Endothelial cell of umbilical vein (primary cell): ENCODE measurements at regions not wholly inside any gene's neighbourhood (a gene's known extent, or its start where the extent isn't known, plus 50 kb on each side); places are given as distances from the start of the nearest gene placed in this dataset.

Source experiments
- BruUV-seq: library from RNA; stranded (reverse); fragments of 400-500 nt; replicated peaks from 2 replicates; lab custom pipeline; 2021; lab: Mats Ljungman, UMichigan
- CTCF ChIA-PET: fragments of 300-600, 350-600 bp; sonication (Branson Sonifier 250); formaldehyde crosslinking; loops from one replicate; lab custom pipeline; 2021; ENCODE audit warnings: antibody characterized with exemption, inconsistent platforms; lab: Charles Lee
- POLR2A ChIA-PET: fragments of 300-600, 350-600 bp; sonication (Branson Sonifier 250); formaldehyde crosslinking; loops from one replicate; lab custom pipeline; 2021; ENCODE audit warnings: antibody characterized with exemption, inconsistent platforms; lab: Charles Lee
- DNase-seq: peaks from one replicate; pipeline ENCODE4 v3.0.0-alpha.2; 2011; ENCODE audit warnings: low read depth, low spot score
- FAIRE-seq: peaks from 2 replicates; lab custom pipeline; 2011; peaks lifted over from hg19 to GRCh38; lab: Jason Lieb, UNC
- H2AFZ ChIP-seq: 2 replicates; pipeline ENCODE4 v1.6.0; 2012; ENCODE audit warnings: low read depth, low read length, control low read depth, inconsistent platforms
- H3K27ac ChIP-seq: 2 replicates; pipeline ENCODE4 v1.5.1; 2011; ENCODE audit warnings: low read depth, mild to moderate bottlenecking, control low read depth, low read length, moderate library complexity; ENCODE audit not compliant: insufficient read depth
- H3K27me3 ChIP-seq, 2 experiments: 2 replicates each; pipeline versions ENCODE4 v1.6.0 to v1.6.1; 2011; ENCODE audit warnings: low read length in 2 of 2, mixed read lengths in 1 of 2; ENCODE audit not compliant: control insufficient read depth in 2 of 2, insufficient read depth in 2 of 2
- H3K36me3 ChIP-seq, 2 experiments: 2 replicates in 1 of 2; 3 replicates in 1 of 2; pipeline ENCODE4 v1.5.1; 2011; ENCODE audit warnings: low read length in 2 of 2, mild to moderate bottlenecking in 1 of 2, moderate library complexity in 1 of 2; ENCODE audit not compliant: control insufficient read depth in 2 of 2, insufficient read depth in 2 of 2; ENCODE audit errors: extremely low read depth in 1 of 2
- H3K4me1 ChIP-seq: 3 replicates; pipeline ENCODE4 v1.5.1; 2011; ENCODE audit warnings: mild to moderate bottlenecking, low read length; ENCODE audit not compliant: control insufficient read depth, insufficient read depth; ENCODE audit errors: extremely low read depth
- H3K4me2 ChIP-seq: 2 replicates; pipeline ENCODE4 v1.6.1; 2011; ENCODE audit warnings: low read length, control low read depth, mixed read lengths; ENCODE audit not compliant: insufficient read depth
- H3K4me3 ChIP-seq, 3 experiments: fragments of 200-600 bp in 1 of 3; sonication (generic), shearing (Covaris generic) in 1 of 3; replicated peaks in 1 of 3; 2 replicates each; pipeline ENCODE4 v1.5.1; 2011 to 2016; ENCODE audit warnings: control low read depth in 3 of 3, low read length in 3 of 3, mild to moderate bottlenecking in 2 of 3, inconsistent platforms in 1 of 3, low read depth in 1 of 3, moderate library complexity in 1 of 3; ENCODE audit not compliant: insufficient read depth in 1 of 3
- H3K79me2 ChIP-seq: 2 replicates; pipeline ENCODE4 v1.6.0; 2012; ENCODE audit warnings: low read length, inconsistent platforms; ENCODE audit not compliant: control insufficient read depth, insufficient read depth
- H3K9ac ChIP-seq: replicated peaks from 2 replicates; pipeline ENCODE3; 2011; ENCODE audit warnings: low read length, control low read depth; ENCODE audit not compliant: insufficient read depth; ENCODE audit errors: extremely low read depth
- H3K9me1 ChIP-seq: replicated peaks from 3 replicates; pipeline ENCODE4 v1.6.0; 2011; ENCODE audit warnings: mild to moderate bottlenecking, low read length; ENCODE audit not compliant: control insufficient read depth, insufficient read depth; ENCODE audit errors: extremely low read depth
- H3K9me3 ChIP-seq: replicated peaks from 2 replicates; pipeline ENCODE4 v1.5.1; 2012; ENCODE audit warnings: low read length, inconsistent platforms; ENCODE audit not compliant: control insufficient read depth, insufficient read depth
- H4K20me1 ChIP-seq: replicated peaks from 2 replicates; pipeline ENCODE3; 2011; ENCODE audit warnings: mild to moderate bottlenecking, low read length; ENCODE audit not compliant: control insufficient read depth, insufficient read depth; ENCODE audit errors: extremely low read depth
- EZH2 ChIP-seq: IDR thresholded peaks from 2 replicates; pipeline ENCODE4 v1.6.1; 2012; ENCODE audit warnings: borderline replicate concordance, low read depth, mild to moderate bottlenecking, moderate library complexity, low read length, inconsistent platforms; ENCODE audit not compliant: severe bottlenecking
- GATA2 ChIP-seq: IDR thresholded peaks from 2 replicates; pipeline ENCODE4 v1.7.0; 2011; ENCODE audit warnings: low read depth, mild to moderate bottlenecking, moderate library complexity, mixed read lengths, low read length; ENCODE audit not compliant: insufficient read length, insufficient read depth
- JUN ChIP-seq: IDR thresholded peaks from 2 replicates; pipeline ENCODE4 v1.6.1; 2011; ENCODE audit warnings: borderline replicate concordance, low read depth; ENCODE audit not compliant: insufficient read length, insufficient read depth
- MAX ChIP-seq: IDR thresholded peaks from 2 replicates; pipeline ENCODE4 v1.6.1; 2011; ENCODE audit not compliant: insufficient read depth, insufficient read length
- MYC ChIP-seq: IDR thresholded peaks from one replicate; pipeline ENCODE4 v1.6.1; 2011; ENCODE audit warnings: mild to moderate bottlenecking, low read depth, low read length
- POLR2A ChIP-seq: IDR thresholded peaks from 2 replicates; pipeline ENCODE4 v1.6.1; 2012; ENCODE audit warnings: low read depth, mild to moderate bottlenecking, control low read depth, low read length
- POLR2AphosphoS5 ChIP-seq: IDR thresholded peaks from 2 replicates; pipeline ENCODE4 v1.6.1; 2012; ENCODE audit warnings: low read depth, mild to moderate bottlenecking, control low read depth, low read length, moderate library complexity; ENCODE audit not compliant: insufficient read depth
- dilution Hi-C: fragments of 300-500 bp; cut with MboI; formaldehyde crosslinking; loops from one replicate; pipeline ENCODE4 v1.15.0; 2019; ENCODE audit warnings: low sequenced_read_pairs; ENCODE audit not compliant: extremely low pct_ligation_motif_present
- intact Hi-C: fragments of 100-400 bp; cut with micrococcal nuclease; formaldehyde crosslinking; loops from one replicate; pipeline ENCODE4 v1.10.0; 2022
- TF ChIP-seq, protein P1 (sequence below), 2 donors: IDR thresholded peaks; 1 replicate in 1 of 2; 2 replicates in 1 of 2; pipeline ENCODE4 v1.5.1; 2011; ENCODE audit warnings: low read length in 2 of 2, mild to moderate bottlenecking in 2 of 2, moderate library complexity in 2 of 2, control low read depth in 1 of 2, inconsistent platforms in 1 of 2, low read depth in 1 of 2; ENCODE audit not compliant: insufficient read depth in 1 of 2; ENCODE audit errors: extremely low read depth in 1 of 2

GRCh38 chr15:69725275-69725674, 272.7 kb downstream of the RPLP1 start:
- Histone ChIP-seq H3K27ac (no peak overlapping the region), H3K79me2 (no peaks in the 10 kb centered on the region), H4K20me1 (no peaks in the 10 kb centered on the region), H3K36me3 (no peaks in the 10 kb centered on the region), H3K27me3 (no peaks in the 10 kb centered on the region), H2AFZ (no peak overlapping the region), H3K9me3 (no peaks in the 10 kb centered on the region), H3K4me2 (no peak overlapping the region), H3K9me1 (no peaks in the 10 kb centered on the region), H3K4me1 (no peaks in the 10 kb centered on the region), H3K9ac (no peak overlapping the region), H3K4me3 (no peak overlapping the region)
- no peak for TF ChIP-seq POLR2AphosphoS5
- TF ChIP-seq MAX, result no peak
- no peak for TF ChIP-seq JUN
- no peak for TF ChIP-seq EZH2
- no peak for TF ChIP-seq POLR2A
- TF ChIP-seq GATA2, result no peak
- TF ChIP-seq MYC, result no peak
- FAIRE-seq, result no peak
- intact Hi-C loops (loop anchor here (5.0 kb wide), 2 partner anchors 203 to 248 kb away; no protein-coding TSS in a partner anchor), dilution Hi-C loops (no loop called here)
- ChIA-PET POLR2A (no interaction called here), CTCF (interaction anchor here (1.2 kb wide), 1 partner anchor 247 kb away, joined by 4 read pairs; no protein-coding TSS in a partner anchor)
- BruUV-seq, result no TSS peak
- no peak for DNase-seq

GRCh38 chr15:69725957-69726356, 273.3 kb downstream of the RPLP1 start:
- Histone ChIP-seq H3K4me2 (no peak overlapping the region), H3K27me3 (no peaks in the 10 kb centered on the region), H4K20me1 (no peaks in the 10 kb centered on the region), H3K4me3 (no peak overlapping the region), H3K27ac (no peak overlapping the region), H3K9me1 (no peaks in the 10 kb centered on the region), H2AFZ (no peak overlapping the region), H3K9me3 (no peaks in the 10 kb centered on the region), H3K9ac (no peak overlapping the region), H3K4me1 (no peaks in the 10 kb centered on the region), H3K36me3 (no peaks in the 10 kb centered on the region), H3K79me2 (no peaks in the 10 kb centered on the region)
- dilution Hi-C loops, result no loop called here
- POLR2A ChIA-PET, result no interaction called here
- FAIRE-seq (no peak), DNase-seq (no peak)
- CTCF ChIA-PET, result interaction anchor here (1.4 kb wide), 1 partner anchor 247 kb away, joined by 3 read pairs; no protein-coding TSS in a partner anchor
- intact Hi-C loops, result loop anchor here (5.0 kb wide), 2 partner anchors 204 to 249 kb away; no protein-coding TSS in a partner anchor
- no peak for TF ChIP-seq EZH2
- no peak for TF ChIP-seq POLR2A
- TF ChIP-seq, protein P1, sequence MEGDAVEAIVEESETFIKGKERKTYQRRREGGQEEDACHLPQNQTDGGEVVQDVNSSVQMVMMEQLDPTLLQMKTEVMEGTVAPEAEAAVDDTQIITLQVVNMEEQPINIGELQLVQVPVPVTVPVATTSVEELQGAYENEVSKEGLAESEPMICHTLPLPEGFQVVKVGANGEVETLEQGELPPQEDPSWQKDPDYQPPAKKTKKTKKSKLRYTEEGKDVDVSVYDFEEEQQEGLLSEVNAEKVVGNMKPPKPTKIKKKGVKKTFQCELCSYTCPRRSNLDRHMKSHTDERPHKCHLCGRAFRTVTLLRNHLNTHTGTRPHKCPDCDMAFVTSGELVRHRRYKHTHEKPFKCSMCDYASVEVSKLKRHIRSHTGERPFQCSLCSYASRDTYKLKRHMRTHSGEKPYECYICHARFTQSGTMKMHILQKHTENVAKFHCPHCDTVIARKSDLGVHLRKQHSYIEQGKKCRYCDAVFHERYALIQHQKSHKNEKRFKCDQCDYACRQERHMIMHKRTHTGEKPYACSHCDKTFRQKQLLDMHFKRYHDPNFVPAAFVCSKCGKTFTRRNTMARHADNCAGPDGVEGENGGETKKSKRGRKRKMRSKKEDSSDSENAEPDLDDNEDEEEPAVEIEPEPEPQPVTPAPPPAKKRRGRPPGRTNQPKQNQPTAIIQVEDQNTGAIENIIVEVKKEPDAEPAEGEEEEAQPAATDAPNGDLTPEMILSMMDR (IDR thresholded peaks at IDR 0.05; ENCODE audit: extremely low read depth in 1 of 2, insufficient read depth in 1 of 2, low read depth in 1 of 2, low read length in 2 of 2), result no peak
- no peak for TF ChIP-seq MAX
- no peak for TF ChIP-seq POLR2AphosphoS5
- no peak for TF ChIP-seq GATA2
- no TSS peak for BruUV-seq
